Fibroblast of skin of back (primary cell): ENCODE measurements at regions not wholly inside any gene's neighbourhood (a gene's known extent, or its start where the extent isn't known, plus 50 kb on each side); places are given as distances from the start of the nearest gene placed in this dataset.

ENCODE experiments used
- DNase-seq: peaks from one replicate; pipeline ENCODE4 v3.0.0-alpha.2; 2013

- no peak for DNase-seq
Measured at GRCh38 chr9:135196474-135196873, 109.0 kb downstream of the OLFM1 start.

DNA sequence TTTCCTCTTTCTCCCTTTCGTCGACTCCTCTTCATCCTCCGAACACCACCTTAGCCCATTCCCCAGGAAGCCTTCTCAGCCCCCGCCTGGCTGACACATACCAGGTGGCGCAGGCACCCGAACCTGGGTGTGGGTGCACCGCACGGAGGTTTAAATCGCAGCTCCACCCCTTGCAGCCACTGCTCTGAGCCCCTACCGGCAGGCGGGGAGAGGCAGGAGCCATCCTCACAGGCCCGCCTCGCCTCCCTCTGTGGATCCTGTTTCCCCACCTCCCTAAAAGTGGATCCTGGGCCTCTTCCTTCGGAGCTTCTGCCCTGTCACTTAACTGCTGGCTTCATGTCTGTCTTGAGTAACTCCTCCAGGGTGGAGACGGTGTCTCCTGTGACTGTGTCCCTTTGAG is 110.7 kb downstream of the OLFM1 start:
- no peak for DNase-seq

DNA sequence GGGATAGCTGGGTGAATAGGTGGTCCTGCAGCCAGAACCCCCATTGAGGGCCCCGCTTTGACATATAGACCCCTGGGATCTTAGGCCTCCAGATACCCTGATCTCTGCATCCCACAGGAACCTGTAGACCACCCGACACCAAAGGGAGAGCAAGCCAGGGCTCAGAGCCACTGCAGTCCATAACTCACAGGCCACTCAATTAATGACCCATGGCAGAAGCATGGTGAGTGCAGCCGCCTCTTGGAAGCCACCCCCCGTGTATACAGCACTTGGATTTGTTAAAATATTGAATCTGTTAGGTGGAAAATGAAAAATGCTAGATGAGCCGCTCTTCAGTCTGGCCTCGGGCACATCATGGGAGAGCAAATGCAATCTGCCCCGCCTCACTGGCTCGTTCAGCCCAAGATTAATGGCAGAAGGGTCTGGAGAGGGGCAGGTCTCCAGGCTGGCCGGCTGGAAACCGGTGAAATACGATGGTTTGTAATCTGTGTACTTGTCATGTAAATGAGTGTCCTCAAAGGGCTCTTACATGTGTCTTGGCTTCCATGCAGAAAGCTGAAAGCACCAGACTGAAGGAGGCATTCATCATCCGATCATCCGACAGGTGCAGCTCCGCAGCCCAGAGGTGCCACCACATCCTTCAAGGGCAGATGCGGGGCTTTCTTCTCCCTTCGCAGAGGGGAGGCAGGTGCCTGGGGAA is 111.3 kb downstream of the OLFM1 start:
- no peak for DNase-seq

DNA sequence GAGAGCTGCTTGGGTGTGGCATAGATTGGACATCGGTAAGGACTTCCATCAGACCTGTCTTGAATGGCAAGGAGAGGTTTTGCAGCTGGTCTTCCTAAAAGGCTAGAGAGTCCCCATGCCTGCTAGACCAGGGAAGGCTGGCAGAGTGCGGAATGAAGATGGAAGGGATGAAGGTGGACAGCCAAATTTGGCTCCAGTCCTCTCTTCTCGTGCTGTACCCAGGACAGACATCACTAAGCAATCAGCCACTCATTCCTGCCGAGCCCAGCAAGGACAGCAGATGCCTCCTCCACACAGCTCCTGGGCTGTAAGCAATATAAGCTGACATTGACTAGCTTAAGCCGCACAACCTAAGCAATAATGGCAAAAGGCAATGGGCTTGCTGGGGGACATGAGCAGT is 112.0 kb downstream of the OLFM1 start:
- DNase-seq: no peak

DNA sequence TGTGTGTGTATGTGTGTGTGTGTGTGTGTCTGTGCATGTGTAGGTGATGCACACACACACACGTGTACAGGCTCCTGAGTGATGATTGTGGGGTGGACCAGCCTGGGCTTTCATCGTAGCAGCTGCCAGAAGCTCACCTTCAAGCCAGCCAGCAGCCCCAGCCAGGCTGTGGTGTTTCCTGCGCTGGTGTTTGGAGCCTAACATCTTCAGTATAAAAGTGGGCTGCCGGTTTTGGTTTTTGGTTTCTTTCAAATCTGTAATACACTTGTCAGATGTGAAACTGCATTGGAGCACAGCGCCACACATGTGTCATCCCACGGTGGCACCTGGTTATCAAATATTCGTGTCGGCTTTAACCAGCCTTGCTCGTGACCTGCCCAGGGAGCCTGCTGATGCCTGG is 114.2 kb downstream of the OLFM1 start:
- no peak for DNase-seq

DNA sequence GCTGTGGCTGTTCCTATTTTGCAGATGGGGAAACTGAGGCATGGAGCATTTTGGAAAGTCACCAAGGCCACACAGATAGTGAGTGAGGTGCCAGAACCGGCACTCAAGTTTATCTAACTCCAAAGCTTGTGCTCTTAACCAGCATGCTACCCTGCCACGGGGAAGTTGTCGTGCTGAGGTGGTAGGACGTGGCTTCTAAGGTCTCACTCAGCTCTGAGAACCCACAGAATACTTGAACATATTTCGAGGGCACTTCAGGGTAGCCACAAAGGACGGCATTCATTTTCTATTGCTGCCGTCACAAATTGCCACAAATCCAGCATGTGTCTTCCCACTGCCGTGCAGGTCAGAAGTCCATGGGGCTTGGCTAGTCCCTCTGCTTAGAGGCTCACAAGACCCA is 116.7 kb downstream of the OLFM1 start:
- no peak for DNase-seq

DNA sequence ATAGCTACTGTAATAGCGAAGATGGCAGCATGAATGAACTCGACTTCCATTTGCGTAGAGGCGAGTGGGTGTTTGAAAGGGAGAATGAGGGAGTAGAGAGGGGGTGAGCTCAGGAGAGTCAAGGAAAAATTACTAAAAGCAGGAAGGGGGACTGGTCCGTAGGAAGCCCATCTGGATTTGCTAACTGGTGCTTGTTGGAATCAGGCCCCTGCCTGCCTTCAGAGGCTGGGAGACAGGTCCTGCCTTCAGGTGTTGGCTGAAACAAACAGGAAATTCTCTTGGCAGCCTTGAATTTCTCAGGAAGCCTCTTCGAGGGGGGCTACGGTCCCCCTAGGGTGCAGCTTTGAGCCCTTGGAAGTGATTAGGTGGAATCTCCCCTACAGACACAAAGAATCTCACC is 121.7 kb downstream of the OLFM1 start:
- no peak for DNase-seq

GRCh38 chr9:135209852-135210251 is 122.4 kb downstream of the OLFM1 start:
- no peak for DNase-seq

- DNase-seq: no peak
Measured at GRCh38 chr9:135210676-135211523, 123.4 kb downstream of the OLFM1 start.

- no peak for DNase-seq
Measured at GRCh38 chr9:135211524-135211890, 124.0 kb downstream of the OLFM1 start.

DNA sequence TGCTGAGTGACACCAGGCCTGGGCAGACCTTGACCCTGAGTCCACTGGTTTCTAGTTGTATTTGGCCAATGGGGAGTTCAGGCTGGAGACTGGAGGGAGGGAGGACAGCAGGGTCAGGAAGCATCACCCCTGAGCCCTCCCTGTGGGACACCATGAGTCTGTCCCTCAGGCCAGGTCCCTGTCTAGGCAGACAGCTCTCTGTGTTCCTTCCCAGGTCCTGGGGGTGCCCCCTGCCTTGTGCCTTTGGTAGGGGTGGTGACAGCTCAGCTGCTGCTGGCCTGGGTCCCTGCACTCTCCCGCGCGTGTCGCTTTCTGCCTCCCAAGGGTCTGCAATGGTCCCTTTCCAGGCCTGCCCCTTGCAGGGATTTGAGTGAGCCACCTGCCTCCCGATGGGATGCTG is 125.5 kb downstream of the OLFM1 start:
- no peak for DNase-seq

DNA sequence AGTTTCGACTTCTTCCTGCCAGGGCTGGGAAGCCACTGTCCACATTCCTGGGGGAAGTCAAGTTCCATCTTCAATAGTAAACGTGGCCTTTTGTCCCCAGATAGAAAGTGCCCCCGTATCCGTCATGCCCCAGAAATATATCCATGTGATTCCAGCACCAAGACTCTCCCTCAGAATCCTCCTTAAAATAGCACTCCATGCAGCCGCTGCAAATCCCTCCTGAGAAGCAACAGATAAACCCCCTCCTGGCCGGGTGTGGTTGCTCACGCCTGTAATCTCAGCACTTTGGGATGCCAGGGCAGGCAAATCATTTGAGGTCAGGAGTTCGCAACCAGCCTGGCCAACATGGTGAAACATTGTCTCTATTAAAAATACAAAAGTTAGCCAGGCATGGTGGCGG is 126.1 kb downstream of the OLFM1 start:
- DNase-seq: no peak

DNA sequence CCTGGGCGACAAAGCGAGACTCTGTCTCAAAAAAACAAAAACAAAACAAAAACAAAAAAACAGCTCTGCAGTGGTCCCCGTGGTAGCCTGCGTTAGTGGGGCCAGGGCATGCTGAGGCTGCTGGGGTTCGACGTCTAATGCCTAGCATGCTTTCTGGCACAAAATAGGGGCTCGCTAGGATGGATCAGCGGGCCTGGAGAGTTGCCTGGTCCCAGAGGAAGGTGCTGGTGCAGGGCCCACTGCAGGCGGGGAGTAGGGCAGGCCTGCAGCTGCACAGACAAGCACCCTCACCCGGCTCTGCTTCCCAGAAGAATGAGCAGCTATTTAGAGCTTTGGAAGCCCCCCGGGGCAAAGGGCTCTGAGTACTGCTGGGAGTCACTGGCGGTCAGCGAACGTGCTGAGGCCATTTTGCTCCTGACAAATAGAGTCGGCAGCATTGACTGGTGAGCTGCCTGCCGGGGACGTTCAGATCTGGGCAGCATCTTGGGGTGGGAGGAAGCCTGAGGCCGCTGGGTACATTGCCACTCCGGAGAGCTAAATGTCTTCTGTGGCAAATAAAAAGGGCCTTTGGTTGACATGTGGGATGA is 126.7 kb downstream of the OLFM1 start:
- no peak for DNase-seq

- no peak for DNase-seq
Measured at GRCh38 chr9:135214706-135215105, 127.2 kb downstream of the OLFM1 start.

DNA sequence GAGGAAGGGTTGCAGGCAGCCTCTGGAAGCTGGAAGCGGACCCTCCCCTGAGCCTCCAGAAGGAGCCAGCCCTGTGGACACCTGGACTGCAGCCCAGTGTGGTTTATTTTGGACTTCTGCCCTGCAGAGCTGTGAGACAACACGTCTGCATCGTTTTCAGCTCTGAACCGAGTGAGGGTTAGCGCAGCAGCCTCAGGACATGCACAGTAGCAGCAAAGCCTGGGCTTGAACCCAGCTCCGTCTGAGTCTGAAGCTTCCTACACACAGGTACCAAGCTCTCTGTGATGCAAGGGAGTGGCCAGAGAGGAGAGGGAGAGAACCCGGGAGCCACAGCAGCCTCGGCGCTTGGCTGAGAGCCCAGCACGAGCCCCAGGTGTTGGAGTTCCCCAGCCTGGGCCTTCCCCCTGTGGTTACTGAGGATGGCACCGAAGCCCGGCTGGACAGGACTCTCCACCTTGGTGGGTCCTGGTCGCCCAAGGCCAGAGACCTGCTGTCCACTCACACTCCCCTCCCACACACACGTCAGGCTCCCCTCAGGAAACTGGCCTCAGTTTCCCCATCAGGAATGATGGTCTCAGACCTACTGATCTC is 128.2 kb downstream of the OLFM1 start:
- DNase-seq: no peak

- no peak for DNase-seq
Measured at GRCh38 chr9:135216236-135216635, 128.8 kb downstream of the OLFM1 start.

GRCh38 chr9:135216791-135217441 is 129.4 kb downstream of the OLFM1 start:
- DNase-seq: no peak

DNA sequence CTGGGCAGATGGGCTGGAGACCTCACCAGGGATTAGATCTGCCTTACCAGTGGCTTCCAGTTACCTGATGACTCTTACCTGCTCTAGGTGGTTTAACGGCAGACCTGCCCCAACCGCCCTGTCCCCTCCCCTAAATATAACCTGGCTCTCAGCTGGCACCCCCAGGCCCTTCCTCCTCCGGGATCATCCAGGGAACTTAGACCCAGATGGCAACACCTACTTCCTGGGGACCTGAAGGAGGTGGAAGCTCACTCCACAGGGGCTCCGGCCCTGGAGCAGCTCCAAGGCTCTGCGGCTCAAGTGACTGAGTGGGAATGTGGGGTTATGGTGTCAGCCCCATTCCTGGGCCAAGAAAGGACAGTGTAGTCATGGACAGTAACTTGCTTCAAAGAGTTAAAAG is 130.4 kb downstream of the OLFM1 start:
- DNase-seq: no peak

DNA sequence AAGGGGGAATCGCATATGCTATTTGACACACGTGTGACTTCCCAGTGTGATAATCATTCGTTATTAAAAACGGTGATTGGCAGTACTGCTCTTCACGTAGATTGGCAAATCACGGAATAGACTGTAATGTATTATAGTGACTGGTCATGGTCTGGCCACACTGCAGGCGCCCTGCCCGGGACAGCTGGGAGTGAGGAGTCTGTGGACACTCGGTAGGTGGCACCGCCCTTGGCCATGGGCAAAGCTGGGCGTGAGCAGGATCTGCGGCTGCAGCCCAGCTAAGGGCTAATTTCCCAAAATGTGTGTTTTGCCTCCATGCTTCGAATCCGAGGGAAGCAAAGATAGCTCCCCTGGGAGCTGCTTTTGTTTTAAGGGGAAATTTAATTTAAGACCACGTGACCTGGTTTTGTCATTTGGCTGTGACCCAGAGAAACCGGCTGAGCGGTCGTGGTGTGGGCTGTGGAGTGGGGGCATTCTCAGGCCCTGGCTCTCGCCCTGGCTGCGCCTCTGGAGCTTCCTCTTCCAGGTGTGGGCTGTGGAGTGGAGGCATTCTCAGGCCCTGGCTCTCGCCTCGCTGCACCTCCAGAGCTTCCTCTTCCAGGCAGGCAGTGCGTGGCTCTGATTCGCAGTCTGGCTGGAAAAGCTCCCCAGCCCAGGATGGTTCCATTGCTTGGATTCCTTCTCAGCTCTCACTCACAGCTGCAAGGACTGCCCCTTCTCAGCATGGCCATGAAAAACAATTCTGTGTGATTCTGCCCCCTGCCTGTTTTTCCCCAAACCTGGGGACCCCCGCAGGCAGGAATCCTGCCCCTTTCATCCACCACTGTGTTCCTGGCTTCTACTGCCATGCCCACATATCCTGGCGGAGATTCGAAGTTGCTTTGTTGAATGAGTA is 131.1 kb downstream of the OLFM1 start:
- DNase-seq: no peak

DNA sequence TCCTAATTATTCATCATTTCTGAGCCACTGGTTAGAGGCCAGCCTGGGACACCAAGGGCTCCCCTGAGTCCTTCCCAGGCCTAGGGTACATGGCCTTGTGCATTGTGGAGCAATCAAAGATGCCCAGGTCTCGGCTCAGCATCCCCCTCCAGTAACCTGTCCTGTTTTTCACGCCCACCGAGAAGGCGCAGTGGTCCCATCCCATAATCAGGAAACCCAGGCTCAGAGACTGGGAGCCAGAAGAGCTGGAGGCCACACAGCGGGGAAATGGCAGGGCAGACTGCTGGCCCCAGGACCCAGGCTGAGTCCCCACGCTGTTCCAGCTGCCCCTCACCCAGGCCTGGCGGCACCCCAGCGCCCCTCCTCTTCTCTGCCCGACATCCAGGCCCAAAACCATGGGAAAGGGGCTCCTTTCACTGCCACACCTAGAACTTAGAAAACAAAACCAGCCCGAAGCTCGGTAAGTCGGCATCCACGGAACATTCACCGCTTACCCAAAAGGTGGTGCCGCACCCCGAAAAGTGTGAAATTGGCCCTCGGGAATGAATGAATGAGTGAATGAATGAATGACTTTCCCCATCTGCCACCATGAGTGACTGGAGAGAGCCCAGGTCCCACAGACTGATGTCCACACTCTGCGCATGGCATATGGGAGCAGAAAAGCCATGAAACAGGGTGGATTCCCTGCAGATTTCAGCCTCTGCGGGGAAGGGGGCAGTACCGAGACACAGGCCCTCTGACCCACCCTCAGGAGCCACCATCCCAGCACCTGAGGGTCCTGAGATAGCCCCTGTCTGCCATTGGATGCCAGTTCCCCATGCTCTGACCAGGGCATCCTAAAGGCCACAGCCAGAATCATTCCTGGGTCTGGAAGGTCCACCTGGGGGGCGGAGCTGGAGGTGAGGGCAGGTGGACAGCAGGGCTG is 132.5 kb downstream of the OLFM1 start:
- DNase-seq: no peak
